ENCODE measurements at regions not wholly inside any gene's neighbourhood (a gene's known extent, or its start where the extent isn't known, plus 50 kb on each side); places are given as distances from the start of the nearest gene placed in this dataset.
"Not testable (repeated sequence)": the region's sequence is repeated elsewhere in the genome, so short reads cannot be mapped to it uniquely, and the experiment has no call there.

- in situ Hi-C loops (cut with HindIII; ENCODE audit: low sequenced_read_pairs): no loop called here
These were observed 87.2 kb upstream of the DMRT1 start for GRCh38 chr9:754150-754931.

GRCh38 chr9:755454-756381, 85.8 kb upstream of the DMRT1 start:
- in situ Hi-C loops (cut with HindIII; ENCODE audit: low sequenced_read_pairs): no loop called here

- in situ Hi-C loops (cut with HindIII; ENCODE audit: low sequenced_read_pairs): no loop called here
These were observed 84.1 kb upstream of the DMRT1 start for GRCh38 chr9:757246-757881.

- in situ Hi-C loops (cut with HindIII; ENCODE audit: low sequenced_read_pairs): no loop called here
These were observed 83.4 kb upstream of the DMRT1 start for GRCh38 chr9:758146-758545.

- in situ Hi-C loops (cut with HindIII; ENCODE audit: low sequenced_read_pairs): no loop called here
These were observed 82.0 kb upstream of the DMRT1 start for GRCh38 chr9:759541-759940.

- in situ Hi-C loops (cut with HindIII; ENCODE audit: low sequenced_read_pairs): no loop called here
These were observed 81.3 kb upstream of the DMRT1 start for GRCh38 chr9:759983-760736.

GRCh38 chr9:761176-761792, 80.2 kb upstream of the DMRT1 start:
- in situ Hi-C loops (cut with HindIII; ENCODE audit: low sequenced_read_pairs): no loop called here

GRCh38 chr9:761793-762560, 79.5 kb upstream of the DMRT1 start:
- in situ Hi-C loops (cut with HindIII; ENCODE audit: low sequenced_read_pairs): no loop called here

GRCh38 chr9:763692-764091, 77.8 kb upstream of the DMRT1 start:
- in situ Hi-C loops (cut with HindIII; ENCODE audit: low sequenced_read_pairs): no loop called here

GRCh38 chr9:764105-764524, 77.4 kb upstream of the DMRT1 start:
- in situ Hi-C loops (cut with HindIII; ENCODE audit: low sequenced_read_pairs): no loop called here

- in situ Hi-C loops (cut with HindIII; ENCODE audit: low sequenced_read_pairs): no loop called here
These were observed 76.5 kb upstream of the DMRT1 start for GRCh38 chr9:764986-765385.

GRCh38 chr9:767061-767561, 74.4 kb upstream of the DMRT1 start:
- in situ Hi-C loops (cut with HindIII; ENCODE audit: low sequenced_read_pairs): not testable (repeated sequence)

- in situ Hi-C loops (cut with HindIII; ENCODE audit: low sequenced_read_pairs): no loop called here
These were observed 65.4 kb upstream of the DMRT1 start for GRCh38 chr9:776086-776485.

- in situ Hi-C loops (cut with HindIII; ENCODE audit: low sequenced_read_pairs): no loop called here
These were observed 63.5 kb upstream of the DMRT1 start for GRCh38 chr9:777978-778377.

GRCh38 chr9:784202-784601, 57.3 kb upstream of the DMRT1 start:
- in situ Hi-C loops (cut with HindIII; ENCODE audit: low sequenced_read_pairs): no loop called here

- in situ Hi-C loops (cut with HindIII; ENCODE audit: low sequenced_read_pairs): no loop called here
These were observed 56.6 kb upstream of the DMRT1 start for GRCh38 chr9:784916-785315.

- in situ Hi-C loops (cut with HindIII; ENCODE audit: low sequenced_read_pairs): no loop called here
These were observed 55.5 kb upstream of the DMRT1 start for GRCh38 chr9:785997-786396.

- in situ Hi-C loops (cut with HindIII; ENCODE audit: low sequenced_read_pairs): no loop called here
These were observed 55.1 kb upstream of the DMRT1 start for GRCh38 chr9:786405-786804.

GRCh38 chr9:788777-789176, 52.7 kb upstream of the DMRT1 start:
- in situ Hi-C loops (cut with HindIII; ENCODE audit: low sequenced_read_pairs): no loop called here

All from DLD1 (cell line).